Right lobe of liver (tissue), 4 donors: ENCODE measurements at regions not wholly inside any gene's neighbourhood (a gene's known extent, or its start where the extent isn't known, plus 50 kb on each side); places are given as distances from the start of the nearest gene placed in this dataset.

Source experiments
- CTCF ChIP-seq, 4 donors: fragments of 200-600 bp in 3 of 4; fragments of 450-650 bp in 1 of 4; IDR thresholded peaks; one replicate each; pipeline versions ENCODE4 v1.5.1 to v1.8.0; 2016 to 2022; ENCODE audit warnings: antibody characterized with exemption in 4 of 4, mild to moderate bottlenecking in 2 of 4
- POLR2A ChIP-seq: fragments of 450-650 bp; IDR thresholded peaks from one replicate; pipeline ENCODE4 v1.6.1; 2017; ENCODE audit warnings: antibody characterized with exemption, mild to moderate bottlenecking
- donor health status: DM: no; HTN: no; CAD: no.
- donor health status: DM: no; HTN: no; CAD: no.
- donor health status: DM: no; HTN: yes; CAD: no.

GRCh38 chr18:59813942-59814341, 85.9 kb upstream of the PMAIP1 start:
- TF ChIP-seq POLR2A (no peak), CTCF (IDR thresholded peaks at IDR 0.05) (no peak)
